ENCODE measurements at regions not wholly inside any gene's neighbourhood (a gene's known extent, or its start where the extent isn't known, plus 50 kb on each side); places are given as distances from the start of the nearest gene placed in this dataset.

- H4K20me1 ChIP-seq (ENCODE audit: control insufficient read depth, insufficient read depth) = no peaks in the 10 kb centered on the region
- TF ChIP-seq GABPA (IDR thresholded peaks at IDR 0.05; ENCODE audit: low read depth) = no peak
- no peak for TF ChIP-seq ZNF24 (IDR thresholded peaks at IDR 0.05)
- TF ChIP-seq MXI1 (IDR thresholded peaks at IDR 0.05; ENCODE audit: low read depth, low read length) = no peak
- no peak for TF ChIP-seq EED (IDR thresholded peaks at IDR 0.05; ENCODE audit: low read depth)
- no peak for TF ChIP-seq CUX1 (IDR thresholded peaks at IDR 0.05; ENCODE audit: insufficient replicate concordance, low read depth, low read length)
- no peak for TF ChIP-seq KLF5 (IDR thresholded peaks at IDR 0.05; ENCODE audit: partially characterized antibody)
- TF ChIP-seq ZNF592 (IDR thresholded peaks at IDR 0.05) = no peak
- no peak for TF ChIP-seq E2F4 (IDR thresholded peaks at IDR 0.05; ENCODE audit: low read depth, low read length)
- no peak for TF ChIP-seq SMAD5 (IDR thresholded peaks at IDR 0.05; ENCODE audit: low read depth)
- TF ChIP-seq MLLT1 (IDR thresholded peaks at IDR 0.05) = no peak
- TF ChIP-seq NR2F1 (conservative IDR thresholded peaks at IDR 0.05) = no peak
- no peak for TF ChIP-seq ZSCAN29 (IDR thresholded peaks at IDR 0.05)
Observed at GRCh38 chr2:3073041-3073595, 304.5 kb downstream of the EIPR1 start.

More at GRCh38 chr2:3073041-3073595, 304.5 kb downstream of the EIPR1 start:
- intact Hi-C loops (cut with micrococcal nuclease; ENCODE audit: unreplicated experiment) = loop anchor here (5.0 kb wide), 1 partner anchor 229 kb away; no protein-coding TSS in a partner anchor
- ChIA-PET POLR2A (no interaction called here), SMC1A (ENCODE audit: uncharacterized antibody, unreplicated experiment) (no interaction called here), CTCF (no interaction called here), RAD21 (ENCODE audit: unreplicated experiment) (no interaction called here)
- H3K9me3 ChIP-seq (replicated peaks; ENCODE audit: control insufficient read depth, insufficient read depth, low read length) = no peaks in the 10 kb centered on the region
- H3K79me2 ChIP-seq (ENCODE audit: control insufficient read depth, insufficient read depth, low read length) = no peaks in the 10 kb centered on the region
- no peaks in the 10 kb centered on the region for H3K36me3 ChIP-seq (ENCODE audit: control insufficient read depth in 2 of 2, insufficient read depth in 2 of 2, low read length in 1 of 2)
- H2AFZ ChIP-seq (ENCODE audit: control insufficient read depth, low read depth, low read length) = no peak overlapping the region
- in situ Hi-C loops (cut with MboI) = no loop called here
- 52% methylated on average over 13 of the region's 13 CpGs for WGBS (ENCODE audit: insufficient coverage, insufficient replicate concordance, low lambda C conversion rate, missing lambda C conversion rate)
- DNase-seq (ENCODE audit: low read depth, low spot score) = no peak
- H3K4me1 ChIP-seq (ENCODE audit: control insufficient read depth, insufficient read depth, low read length) = no peaks in the 10 kb centered on the region
- no peak overlapping the region for H3K4me3 ChIP-seq
- H3K27me3 ChIP-seq (replicated peaks in 1 of 2; ENCODE audit: control insufficient read depth in 2 of 2, insufficient read depth in 2 of 2, low read length in 1 of 2) = peaks cover 0 to 1% of the 10 kb centered on the region in 2 experiments; a peak in 1 of 4 replicates
- H3K4me2 ChIP-seq (ENCODE audit: control insufficient read depth, insufficient read depth) = no peak overlapping the region
- H3K9ac ChIP-seq (ENCODE audit: control insufficient read depth, insufficient read depth, low read length) = no peak overlapping the region
- no peak for ATAC-seq
- no peak overlapping the region for H3K27ac ChIP-seq (ENCODE audit: control insufficient read depth, insufficient read depth)
- no TSS peak for BruUV-seq (replicated peaks)
- no peak for FAIRE-seq

Data from GM12878 (cell line).